ENCODE measurements at regions not wholly inside any gene's neighbourhood (a gene's known extent, or its start where the extent isn't known, plus 50 kb on each side); places are given as distances from the start of the nearest gene placed in this dataset.

GRCh38 chr19:31173991-31174390 is 175.2 kb downstream of the TSHZ3 start:
- ATAC-seq (ENCODE audit: low FRiP score in 2 of 2) (no peak), DNase-seq (no peak)
- no peak for TF ChIP-seq CTCF (IDR thresholded peaks at IDR 0.05)
- TF ChIP-seq POLR2A (IDR thresholded peaks at IDR 0.05): no peak
- no peak for TF ChIP-seq POLR2AphosphoS5 (IDR thresholded peaks at IDR 0.05)
- TF ChIP-seq EP300 (IDR thresholded peaks at IDR 0.05): no peak
- 67 to 77% methylated on average over 4 of the region's 4 CpGs for WGBS, 2 donors
- Histone ChIP-seq H3K9me3 (no peaks in the 10 kb centered on the region), H3K4me1 (no peaks in the 10 kb centered on the region), H3K36me3 (no peaks in the 10 kb centered on the region), H3K4me3 (no peak overlapping the region), H3K27me3 (no peaks in the 10 kb centered on the region), H3K27ac (no peak overlapping the region)

GRCh38 chr19:31171936-31172335 is 177.3 kb downstream of the TSHZ3 start:
- Histone ChIP-seq H3K9me3 (no peaks in the 10 kb centered on the region), H3K27me3 (no peaks in the 10 kb centered on the region), H3K36me3 (no peaks in the 10 kb centered on the region), H3K4me3 (no peak overlapping the region), H3K4me1 (no peaks in the 10 kb centered on the region), H3K27ac (no peak overlapping the region)
- TF ChIP-seq POLR2AphosphoS5 (IDR thresholded peaks at IDR 0.05) (no peak), CTCF (IDR thresholded peaks at IDR 0.05) (no peak), POLR2A (IDR thresholded peaks at IDR 0.05) (no peak), EP300 (IDR thresholded peaks at IDR 0.05) (no peak)
- no peak for DNase-seq
- 86 to 89% methylated on average over 2 to 4 of the region's 4 CpGs for WGBS, 2 donors
- no peak for ATAC-seq (ENCODE audit: low FRiP score in 2 of 2)

- no peak for TF ChIP-seq POLR2AphosphoS5 (IDR thresholded peaks at IDR 0.05)
- TF ChIP-seq CTCF (IDR thresholded peaks at IDR 0.05): no peak
- no peak for TF ChIP-seq EP300 (IDR thresholded peaks at IDR 0.05)
- TF ChIP-seq POLR2A (IDR thresholded peaks at IDR 0.05): no peak
- 66 to 84% methylated on average over 2 of the region's 2 CpGs for WGBS, 2 donors
- no peaks in the 10 kb centered on the region for H3K36me3 ChIP-seq
- no peak for DNase-seq
- no peaks in the 10 kb centered on the region for H3K27me3 ChIP-seq
- no peak overlapping the region for H3K4me3 ChIP-seq
- no peaks in the 10 kb centered on the region for H3K4me1 ChIP-seq
- no peak overlapping the region for H3K27ac ChIP-seq
- H3K9me3 ChIP-seq: no peaks in the 10 kb centered on the region
- ATAC-seq (ENCODE audit: low FRiP score in 2 of 2): no peak
Observed at GRCh38 chr19:31170046-31170445, 179.2 kb downstream of the TSHZ3 start.

GRCh38 chr19:31168106-31168625 is 181.1 kb downstream of the TSHZ3 start:
- TF ChIP-seq POLR2A (IDR thresholded peaks at IDR 0.05) (no peak), EP300 (IDR thresholded peaks at IDR 0.05) (no peak), CTCF (IDR thresholded peaks at IDR 0.05) (no peak), POLR2AphosphoS5 (IDR thresholded peaks at IDR 0.05) (no peak)
- Histone ChIP-seq H3K9me3 (no peaks in the 10 kb centered on the region), H3K36me3 (no peaks in the 10 kb centered on the region), H3K27me3 (peaks cover 0 to 7% (median 2%) of the 10 kb centered on the region in 4 donors), H3K4me1 (no peaks in the 10 kb centered on the region), H3K4me3 (no peak overlapping the region), H3K27ac (no peak overlapping the region)
- no peak for DNase-seq
- 74 to 89% methylated on average over 8 of the region's 8 CpGs for WGBS, 2 donors
- no peak for ATAC-seq (ENCODE audit: low FRiP score in 2 of 2)

- DNase-seq (no peak), ATAC-seq (ENCODE audit: low FRiP score in 2 of 2) (no peak)
- Histone ChIP-seq H3K27ac (no peak overlapping the region), H3K27me3 (peaks cover 0 to 7% (median 2%) of the 10 kb centered on the region in 4 donors), H3K36me3 (no peaks in the 10 kb centered on the region), H3K9me3 (no peaks in the 10 kb centered on the region), H3K4me3 (no peak overlapping the region), H3K4me1 (no peaks in the 10 kb centered on the region)
- 26 to 35% methylated on average over 8 of the region's 8 CpGs for WGBS, 2 donors
- TF ChIP-seq POLR2AphosphoS5 (IDR thresholded peaks at IDR 0.05) (no peak), EP300 (IDR thresholded peaks at IDR 0.05) (no peak), POLR2A (IDR thresholded peaks at IDR 0.05) (no peak), CTCF (IDR thresholded peaks at IDR 0.05) (no peak)
Observed at GRCh38 chr19:31167690-31168089, 181.5 kb downstream of the TSHZ3 start.
